RWPE1 (cell line): ENCODE measurements at regions not wholly inside any gene's neighbourhood (a gene's known extent, or its start where the extent isn't known, plus 50 kb on each side); places are given as distances from the start of the nearest gene placed in this dataset.
A peak's percentile ranks its signal among the peaks of the same experiment; 100 is the strongest.

ENCODE experiments used
- CTCF ChIA-PET: fragments of 350-600 bp; sonication (Branson Sonifier 250); formaldehyde crosslinking; extraction: SDS; loops from one replicate; lab custom pipeline; 2021; lab: Yijun Ruan, JAX
- POLR2A ChIA-PET: fragments of 400-600 bp; formaldehyde crosslinking; extraction: SDS; loops from one replicate; lab custom pipeline; 2020; ENCODE audit warnings: antibody characterized with exemption; ENCODE audit not compliant: low non-redundant PET; lab: Yijun Ruan, JAX
- DNase-seq: peaks from one replicate; pipeline ENCODE4 v3.0.0; 2012; ENCODE audit warnings: low spot score
- H3K27ac ChIP-seq: fragments of 450-650 bp; 2 replicates; pipeline ENCODE4 v1.5.1; 2017
- TF ChIP-seq, protein P1 (sequence below): fragments of 450-650 bp; conservative IDR thresholded peaks from 2 replicates; pipeline ENCODE4 v1.5.1; 2017; ENCODE audit warnings: low read depth, mild to moderate bottlenecking

DNA sequence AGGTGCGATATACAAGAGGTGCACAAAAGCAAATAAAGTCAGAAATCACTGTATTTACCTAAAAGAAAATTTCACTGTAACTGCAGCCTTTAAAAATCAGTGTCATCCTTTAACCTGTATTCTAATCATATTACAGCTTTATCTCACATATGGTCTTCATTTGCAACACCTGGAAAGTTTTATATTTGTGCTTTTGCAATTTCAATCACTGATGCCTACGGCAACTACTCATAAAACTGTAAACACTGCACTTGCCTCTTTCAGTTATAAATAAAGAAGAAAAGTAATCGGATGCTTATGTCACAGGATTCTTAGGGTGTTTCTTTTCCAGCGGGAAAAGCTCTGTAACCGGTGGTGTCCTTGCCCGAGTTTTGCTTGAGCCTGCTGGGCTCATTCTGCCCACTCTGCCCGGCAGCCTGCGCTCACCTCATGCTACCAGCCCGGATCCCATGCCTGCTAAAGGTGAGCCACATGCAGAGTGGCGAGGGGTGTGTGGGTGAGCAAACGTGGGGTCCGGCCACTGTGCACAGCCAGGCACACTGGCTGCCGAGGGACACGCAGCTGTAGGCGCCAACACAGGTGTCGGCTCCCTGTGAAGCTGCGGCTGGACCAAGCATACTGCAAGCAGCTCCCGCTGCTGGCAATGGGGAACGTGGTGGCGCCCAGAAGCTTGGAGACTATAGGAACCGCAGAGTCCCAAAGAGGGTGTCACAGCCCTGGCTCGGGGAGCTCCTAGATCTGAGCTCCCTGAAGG is 56.3 kb upstream of the ABCB5 start:
- ChIA-PET POLR2A (no interaction called here), CTCF (interaction anchor here (0.6 kb wide), 1 partner anchor 246 kb away, joined by 3 read pairs; no protein-coding TSS in a partner anchor)
- TF ChIP-seq, protein P1, sequence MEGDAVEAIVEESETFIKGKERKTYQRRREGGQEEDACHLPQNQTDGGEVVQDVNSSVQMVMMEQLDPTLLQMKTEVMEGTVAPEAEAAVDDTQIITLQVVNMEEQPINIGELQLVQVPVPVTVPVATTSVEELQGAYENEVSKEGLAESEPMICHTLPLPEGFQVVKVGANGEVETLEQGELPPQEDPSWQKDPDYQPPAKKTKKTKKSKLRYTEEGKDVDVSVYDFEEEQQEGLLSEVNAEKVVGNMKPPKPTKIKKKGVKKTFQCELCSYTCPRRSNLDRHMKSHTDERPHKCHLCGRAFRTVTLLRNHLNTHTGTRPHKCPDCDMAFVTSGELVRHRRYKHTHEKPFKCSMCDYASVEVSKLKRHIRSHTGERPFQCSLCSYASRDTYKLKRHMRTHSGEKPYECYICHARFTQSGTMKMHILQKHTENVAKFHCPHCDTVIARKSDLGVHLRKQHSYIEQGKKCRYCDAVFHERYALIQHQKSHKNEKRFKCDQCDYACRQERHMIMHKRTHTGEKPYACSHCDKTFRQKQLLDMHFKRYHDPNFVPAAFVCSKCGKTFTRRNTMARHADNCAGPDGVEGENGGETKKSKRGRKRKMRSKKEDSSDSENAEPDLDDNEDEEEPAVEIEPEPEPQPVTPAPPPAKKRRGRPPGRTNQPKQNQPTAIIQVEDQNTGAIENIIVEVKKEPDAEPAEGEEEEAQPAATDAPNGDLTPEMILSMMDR, result no peak
- no peak for DNase-seq
- no peak overlapping the region for H3K27ac ChIP-seq

DNA sequence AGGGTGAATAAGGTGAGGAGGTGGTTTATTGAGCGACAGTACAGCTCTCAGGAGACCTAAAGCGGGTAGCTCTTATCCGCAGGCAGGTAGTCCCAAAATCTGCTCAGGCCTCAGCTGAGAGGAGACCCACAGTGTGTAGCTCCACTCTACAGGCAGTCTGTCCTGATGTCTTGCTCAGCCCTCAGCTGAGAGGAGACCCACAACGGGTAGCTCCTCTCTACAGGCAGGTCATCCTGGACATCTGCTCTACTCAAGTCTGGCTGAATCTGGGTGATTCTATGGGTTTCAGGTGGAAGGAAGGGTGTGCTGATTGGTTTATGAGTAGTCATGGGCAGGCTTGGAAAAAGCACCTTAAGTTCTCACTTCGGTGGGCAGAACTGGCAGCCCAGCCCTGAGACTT is 55.6 kb upstream of the ABCB5 start:
- H3K27ac ChIP-seq, result no peak overlapping the region
- DNase-seq, result no peak
- ChIA-PET POLR2A (no interaction called here), CTCF (no interaction called here)
- TF ChIP-seq, protein P1, result no peak

DNA sequence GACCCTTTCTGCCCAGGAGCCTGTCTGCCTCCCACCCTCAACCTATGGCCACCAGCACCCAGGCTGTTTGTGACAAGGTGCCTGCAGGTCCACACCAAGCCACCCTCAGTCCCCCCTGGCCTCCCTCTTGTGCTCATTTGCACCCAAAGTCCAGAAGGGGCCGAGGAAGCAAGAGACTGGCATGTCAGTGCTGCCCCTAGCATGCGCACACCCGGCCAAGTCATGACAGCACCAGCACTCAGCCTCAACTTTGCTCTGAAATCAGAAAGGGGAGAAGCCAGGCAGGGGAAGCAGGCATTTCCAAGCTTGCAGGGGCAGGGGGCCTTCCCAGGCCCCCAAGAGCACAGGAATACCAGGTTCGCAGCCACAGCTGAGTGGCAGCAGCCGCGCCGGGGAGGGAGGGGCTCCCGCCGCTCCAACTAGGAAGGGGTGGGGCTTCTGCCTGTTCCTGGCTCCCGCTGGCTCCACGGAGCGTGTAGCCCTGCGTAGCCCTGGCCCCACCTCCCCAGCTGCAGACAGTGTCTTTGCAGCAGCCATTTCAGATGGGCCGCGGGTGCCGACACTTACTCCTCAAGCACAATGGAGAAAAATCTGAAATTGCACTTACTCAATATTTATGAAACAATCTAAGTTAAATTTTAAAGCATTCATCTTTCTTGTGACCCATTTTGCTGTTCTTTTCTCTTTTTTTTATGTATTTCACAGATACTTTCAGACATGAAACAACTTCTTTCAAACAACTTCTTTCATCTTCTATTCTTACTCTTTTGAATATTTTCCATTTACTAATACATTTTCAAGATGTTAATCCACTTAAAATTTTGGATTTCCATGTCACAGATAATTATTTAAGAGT is 54.9 kb upstream of the ABCB5 start:
- TF ChIP-seq, protein P1, result no peak
- ChIA-PET POLR2A (no interaction called here), CTCF (no interaction called here)
- DNase-seq, result no peak
- H3K27ac ChIP-seq, result no peak overlapping the region

DNA sequence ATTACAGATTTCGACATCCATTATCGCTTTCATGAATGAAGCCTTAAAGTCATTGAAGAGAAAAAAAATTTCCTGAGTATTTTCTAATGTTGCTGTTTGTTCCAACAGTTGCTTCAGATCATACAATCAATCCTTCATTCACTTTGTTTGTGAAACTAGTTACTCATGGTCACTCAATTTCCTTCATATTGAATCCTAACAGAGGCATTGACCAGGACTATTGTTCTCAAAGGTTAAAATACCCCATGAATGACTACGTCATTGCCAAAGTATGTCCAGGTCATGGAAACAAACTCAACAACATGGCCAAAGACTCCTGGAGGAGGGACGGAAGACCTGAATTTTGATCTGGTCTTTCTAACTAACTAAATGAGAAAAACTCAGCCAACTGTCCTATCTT is 54.0 kb upstream of the ABCB5 start:
- TF ChIP-seq, protein P1, result no peak
- no peak overlapping the region for H3K27ac ChIP-seq
- CTCF ChIA-PET, result no interaction called here
- DNase-seq, result no peak
- POLR2A ChIA-PET, result no interaction called here

DNA sequence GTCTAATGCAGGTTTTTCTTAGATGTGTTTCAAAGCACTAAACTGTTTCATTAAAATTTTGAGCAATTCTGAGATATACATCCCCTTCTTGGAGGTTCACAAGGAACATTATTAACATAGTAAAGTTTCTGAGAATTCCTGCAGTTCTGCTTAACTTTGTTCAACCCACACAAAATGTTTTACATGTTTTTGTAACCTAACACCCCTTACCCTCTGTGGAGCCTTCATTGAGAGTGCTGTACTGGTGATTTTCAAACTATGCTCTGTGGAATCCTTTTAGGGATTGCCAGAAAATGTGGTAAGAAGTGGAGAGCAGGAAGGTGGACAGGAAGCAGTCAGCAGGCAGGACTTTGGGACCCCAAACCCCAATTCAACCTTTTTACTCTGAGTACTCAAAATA is 53.6 kb upstream of the ABCB5 start:
- DNase-seq, result no peak
- ChIA-PET CTCF (interaction anchor here (0.6 kb wide), 2 partner anchors 19 to 180 kb away, joined by 3 read pairs; no protein-coding TSS in a partner anchor), POLR2A (no interaction called here)
- H3K27ac ChIP-seq, result no peak overlapping the region
- TF ChIP-seq, protein P1, result no peak

DNA sequence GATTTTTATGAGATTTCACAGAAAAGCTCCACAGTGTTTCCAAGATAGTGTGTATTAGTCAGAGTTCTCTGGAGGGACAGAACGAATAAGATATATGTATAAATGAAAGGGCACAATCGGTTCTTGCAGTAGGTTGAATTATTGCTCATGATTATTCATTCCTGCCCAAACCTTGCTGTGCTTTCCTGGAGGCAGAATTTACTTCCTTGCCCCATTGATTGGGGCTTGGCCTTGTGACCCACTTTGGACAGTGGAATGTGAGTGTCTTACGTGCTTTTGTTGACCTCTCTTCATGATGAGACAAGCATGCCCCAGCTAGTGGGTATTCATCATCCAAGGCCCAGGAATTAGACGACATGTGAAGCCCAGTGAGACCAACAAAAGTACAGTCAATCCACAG is 53.0 kb upstream of the ABCB5 start:
- TF ChIP-seq, protein P1, result no peak
- H3K27ac ChIP-seq, result no peak overlapping the region
- peak; percentile 26 for DNase-seq
- ChIA-PET CTCF (interaction anchor here (0.6 kb wide), 2 partner anchors 20 to 180 kb away, joined by 3 read pairs; no protein-coding TSS in a partner anchor), POLR2A (no interaction called here)
